Activated naive CD4-positive, alpha-beta T cell treated with anti-CD3 and anti-CD28 coated beads, Interleukin-2, amount 50 U/mL, for 72 hours (primary cell): ENCODE measurements at regions not wholly inside any gene's neighbourhood (a gene's known extent, or its start where the extent isn't known, plus 50 kb on each side); places are given as distances from the start of the nearest gene placed in this dataset.
"Not testable (repeated sequence)": the region's sequence is repeated elsewhere in the genome, so short reads cannot be mapped to it uniquely, and the experiment has no call there.

Experiments
- ATAC-seq, 2 donors: fragments of 150-1000 bp; cut with Tn5 transposase; 2 replicates each; pipeline ENCODE4 v1.10.0; 2021; ENCODE audit warnings: mild to moderate bottlenecking in 2 of 2, moderate library complexity in 2 of 2
- DNase-seq, 2 donors: peaks; one replicate each; pipeline ENCODE4 v3.0.0; 2021 to 2022; ENCODE audit warnings: low spot score in 2 of 2
- H3K27ac Mint-ChIP-seq, 2 donors: one replicate each; pipeline ENCODE4 v1.8.0; 2022; ENCODE audit warnings: mild to moderate bottlenecking in 2 of 2, mixed read lengths in 2 of 2
- H3K36me3 Mint-ChIP-seq, 2 donors: one replicate each; pipeline ENCODE4 v1.8.0; 2022; ENCODE audit warnings: mixed read lengths in 2 of 2
- H3K9me3 Mint-ChIP-seq, 2 donors: one replicate each; pipeline ENCODE4 v1.8.0; 2022; ENCODE audit warnings: mixed read lengths in 2 of 2

GRCh38 chr4:152185786-152186550, 349.9 kb downstream of the FBXW7 start:
- DNase-seq (no peak), ATAC-seq (no peak)
- peaks cover 3 to 8% of the 10 kb centered on the region in 2 donors for H3K9me3 Mint-ChIP-seq
- H3K27ac Mint-ChIP-seq: no peak overlapping the region
- H3K36me3 Mint-ChIP-seq: peaks cover 0 to 16% of the 10 kb centered on the region in 2 donors

- H3K27ac Mint-ChIP-seq: no peak overlapping the region
- peaks cover 0 to 16% of the 10 kb centered on the region in 2 donors for H3K36me3 Mint-ChIP-seq
- peaks cover 3 to 11% of the 10 kb centered on the region in 2 donors for H3K9me3 Mint-ChIP-seq
- DNase-seq: no peak
- ATAC-seq: no peak
These were observed 354.7 kb downstream of the FBXW7 start for GRCh38 chr4:152181150-152181549.

DNA sequence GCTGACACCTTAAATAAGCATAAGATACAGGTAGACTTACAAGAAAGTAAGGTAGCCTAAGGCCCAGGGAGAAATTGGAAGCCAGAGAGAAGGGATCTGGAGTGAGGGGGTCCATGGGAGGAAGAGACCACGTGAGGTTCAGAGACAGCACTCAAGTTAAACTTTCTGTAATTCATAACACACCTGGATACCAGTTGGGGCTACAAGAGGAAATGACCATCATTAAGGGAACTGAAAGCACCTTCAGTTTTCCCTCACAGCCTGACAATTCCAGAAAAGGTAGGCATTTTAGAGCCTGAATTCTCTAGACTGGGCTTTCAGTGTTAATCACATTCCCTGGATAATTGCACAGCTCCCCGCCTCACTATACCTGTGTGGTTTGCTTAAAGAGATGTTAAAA, 355.5 kb downstream of the FBXW7 start:
- DNase-seq (no peak), ATAC-seq (no peak)
- Mint-ChIP-seq H3K9me3 (peaks cover 3 to 8% of the 10 kb centered on the region in 2 donors), H3K27ac (peak overlapping the region in 1 of 2 donors; percentile 34), H3K36me3 (peaks cover 0 to 16% of the 10 kb centered on the region in 2 donors)

DNA sequence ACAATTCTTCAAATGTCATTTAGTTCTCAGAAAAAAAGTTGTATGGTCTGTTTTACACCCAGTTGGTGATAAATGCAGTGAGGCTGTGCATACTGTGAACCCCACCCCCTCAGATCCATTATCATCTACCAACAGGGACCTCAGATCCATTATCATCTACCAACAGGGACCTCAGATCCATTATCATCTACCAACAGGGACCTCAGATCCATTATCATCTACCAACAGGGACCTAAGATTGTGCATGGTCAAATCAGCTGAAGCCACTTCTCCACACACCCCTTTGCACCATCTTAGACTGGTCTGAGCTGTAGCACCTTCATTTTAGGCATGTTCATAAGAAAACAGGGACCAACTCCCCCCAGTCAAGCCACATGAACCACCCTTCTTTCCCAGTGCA, 358.4 kb downstream of the FBXW7 start:
- H3K36me3 Mint-ChIP-seq, H3K27ac Mint-ChIP-seq, ATAC-seq, H3K9me3 Mint-ChIP-seq, DNase-seq: not testable (repeated sequence)

DNA sequence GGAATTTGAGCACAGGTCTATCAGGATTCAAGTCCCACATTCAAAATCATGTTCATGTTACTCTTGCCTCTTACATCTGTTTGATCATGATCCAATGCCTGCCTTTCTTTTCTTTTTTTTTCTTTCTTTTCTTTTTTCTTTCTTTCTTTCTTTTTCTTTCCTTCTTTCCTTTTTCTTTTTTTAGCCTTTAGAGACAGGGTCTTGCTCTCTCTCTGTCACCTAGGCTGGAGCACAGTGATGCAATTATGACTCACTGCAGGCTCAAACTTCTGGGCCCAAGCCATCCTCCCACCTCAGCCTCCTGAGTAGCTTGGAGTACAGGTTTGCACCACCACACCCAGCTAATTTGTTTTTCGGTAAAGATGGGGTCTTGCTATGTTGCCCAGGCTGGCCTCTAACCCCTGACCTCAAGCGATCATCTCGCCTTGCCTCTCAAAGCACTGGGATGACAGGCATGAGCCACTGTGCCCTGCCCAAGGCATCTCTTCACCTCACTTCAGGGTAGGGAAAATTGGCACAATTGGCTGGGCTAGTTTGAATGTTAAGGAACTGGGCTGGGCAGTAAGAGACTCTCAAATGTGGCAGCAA, 359.2 kb downstream of the FBXW7 start:
- H3K9me3 Mint-ChIP-seq: peaks cover 0 to 5% of the 10 kb centered on the region in 2 donors
- DNase-seq (no peak), ATAC-seq (no peak)
- peak overlapping the region in 1 of 2 donors; percentile 22 for H3K27ac Mint-ChIP-seq
- no peaks in the 10 kb centered on the region for H3K36me3 Mint-ChIP-seq

- DNase-seq (no peak), ATAC-seq (no peak)
- Mint-ChIP-seq H3K27ac (no peak overlapping the region), H3K9me3 (peaks cover 0 to 5% of the 10 kb centered on the region in 2 donors), H3K36me3 (no peaks in the 10 kb centered on the region)
These were observed 360.3 kb downstream of the FBXW7 start for GRCh38 chr4:152175586-152175985.

DNA sequence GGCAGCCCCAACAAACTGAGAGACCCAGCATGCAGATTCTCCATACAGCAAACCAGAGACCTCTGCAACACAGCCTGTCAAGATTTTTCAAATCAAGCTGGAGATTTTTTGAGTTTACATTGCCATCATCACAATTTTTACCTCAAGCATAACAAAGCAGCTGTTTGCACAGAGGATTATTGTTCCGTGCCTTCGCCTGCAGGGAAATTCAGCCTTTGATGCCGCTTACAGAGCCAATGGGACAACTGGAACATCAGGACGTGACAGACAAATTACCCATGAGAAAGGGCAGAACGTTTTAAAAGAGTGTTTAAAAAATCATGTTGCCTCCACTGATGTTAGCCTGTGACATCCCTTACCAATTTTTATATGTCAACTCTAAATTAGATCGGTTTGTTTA, 363.7 kb downstream of the FBXW7 start:
- no peaks in the 10 kb centered on the region for H3K9me3 Mint-ChIP-seq
- DNase-seq (no peak), ATAC-seq (no peak)
- no peaks in the 10 kb centered on the region for H3K36me3 Mint-ChIP-seq
- no peak overlapping the region for H3K27ac Mint-ChIP-seq

GRCh38 chr4:152171556-152171955, 364.3 kb downstream of the FBXW7 start:
- DNase-seq (no peak), ATAC-seq (no peak)
- H3K27ac Mint-ChIP-seq: no peak overlapping the region
- H3K36me3 Mint-ChIP-seq: no peaks in the 10 kb centered on the region
- no peaks in the 10 kb centered on the region for H3K9me3 Mint-ChIP-seq

DNA sequence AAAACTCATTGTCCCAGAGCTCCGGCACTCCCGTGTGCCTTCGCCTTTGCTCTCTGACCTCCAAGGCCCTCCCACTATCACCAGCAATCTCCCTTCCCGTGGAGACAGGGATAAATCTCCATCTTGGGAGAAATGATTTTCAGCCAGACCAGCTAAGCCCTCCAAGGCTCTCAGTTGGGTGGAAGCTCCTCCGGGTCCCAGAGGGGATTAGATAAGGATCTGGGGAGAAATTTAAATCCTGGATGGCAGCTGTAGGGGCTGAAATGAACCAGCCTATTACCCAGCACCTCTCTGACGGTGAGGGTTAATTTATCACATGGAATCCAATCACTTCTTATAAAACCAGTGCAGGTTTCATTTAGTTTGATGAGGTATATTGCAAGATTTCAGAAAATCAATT, 366.2 kb downstream of the FBXW7 start:
- Mint-ChIP-seq H3K27ac (no peak overlapping the region), H3K36me3 (no peaks in the 10 kb centered on the region), H3K9me3 (no peaks in the 10 kb centered on the region)
- DNase-seq (no peak), ATAC-seq (no peak)

DNA sequence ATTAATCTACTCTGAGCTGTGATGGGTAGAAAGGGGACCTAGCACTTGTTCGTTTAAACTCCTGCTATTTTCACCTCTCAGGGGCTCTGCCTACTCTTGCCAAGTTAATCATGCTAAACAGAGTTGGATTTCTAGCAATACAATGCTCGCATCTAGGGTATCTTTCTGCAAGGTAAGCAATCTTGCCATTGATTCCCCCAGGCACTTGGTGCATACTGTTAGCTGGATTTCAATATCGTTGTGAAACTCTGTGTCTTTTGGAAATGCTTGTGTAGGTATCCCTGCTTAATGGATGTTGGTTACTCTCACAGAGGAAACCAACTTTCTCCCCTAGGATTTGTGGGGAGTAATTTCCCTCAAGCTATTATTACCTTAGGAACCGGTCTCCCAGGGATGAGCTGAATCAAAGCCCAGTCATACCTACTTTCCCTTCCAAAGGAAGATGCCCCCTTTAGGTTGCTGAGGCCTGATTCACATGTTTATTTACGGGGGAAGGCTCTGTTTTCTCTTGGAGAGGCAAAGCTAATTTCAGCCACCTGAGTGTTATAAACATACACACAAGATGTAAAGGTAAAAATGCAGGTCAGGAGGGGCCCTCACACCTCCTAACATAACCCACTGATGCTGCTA, 366.8 kb downstream of the FBXW7 start:
- Mint-ChIP-seq H3K27ac (no peak overlapping the region), H3K36me3 (peaks cover 0 to 4% of the 10 kb centered on the region in 2 donors), H3K9me3 (no peaks in the 10 kb centered on the region)
- no peak for ATAC-seq
- DNase-seq: no peak

GRCh38 chr4:152166567-152166966, 369.3 kb downstream of the FBXW7 start:
- Mint-ChIP-seq H3K27ac (no peak overlapping the region), H3K36me3 (peaks cover 0 to 4% of the 10 kb centered on the region in 2 donors), H3K9me3 (no peaks in the 10 kb centered on the region)
- DNase-seq (no peak), ATAC-seq (no peak)

DNA sequence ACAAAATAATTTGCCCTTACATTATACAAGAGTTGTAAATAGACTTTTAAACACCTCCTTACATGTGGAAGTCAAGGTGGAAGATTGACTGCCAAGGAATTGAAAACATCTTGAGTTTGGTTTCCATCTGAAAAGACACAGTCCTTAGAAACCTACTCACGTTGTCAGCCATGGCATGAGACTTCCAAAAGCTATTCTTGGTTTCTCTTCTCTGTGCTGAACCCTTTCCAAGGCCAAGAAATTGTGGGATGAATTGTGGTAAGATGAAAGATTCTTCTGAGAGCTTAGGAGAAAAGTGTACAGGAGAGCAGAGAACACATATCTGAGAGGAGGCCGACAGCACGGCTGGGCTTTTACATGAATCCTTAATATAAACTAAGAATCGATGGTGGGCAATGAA, 370.0 kb downstream of the FBXW7 start:
- no peak overlapping the region for H3K27ac Mint-ChIP-seq
- ATAC-seq (no peak), DNase-seq (no peak)
- H3K9me3 Mint-ChIP-seq: no peaks in the 10 kb centered on the region
- peaks cover 0 to 4% of the 10 kb centered on the region in 2 donors for H3K36me3 Mint-ChIP-seq

DNA sequence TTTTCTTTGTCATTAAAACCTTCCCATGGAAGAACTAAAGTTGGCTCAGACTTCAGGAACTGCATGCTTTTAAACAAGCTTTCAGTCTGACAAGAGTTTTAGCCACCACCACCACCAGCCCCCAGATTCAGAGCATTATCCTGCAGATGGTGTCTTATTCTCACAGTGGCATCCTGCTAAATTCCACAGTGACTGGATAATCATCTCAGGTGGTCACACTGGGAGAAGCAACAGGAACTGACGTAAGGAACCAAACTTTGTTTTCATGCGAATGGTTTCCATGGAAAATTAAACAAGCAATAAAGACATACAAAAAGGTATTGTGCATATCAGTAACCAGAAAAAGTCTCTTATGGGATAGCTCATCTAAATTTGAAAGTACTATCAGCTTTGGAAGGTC, 370.7 kb downstream of the FBXW7 start:
- no peak for DNase-seq
- H3K9me3 Mint-ChIP-seq: no peaks in the 10 kb centered on the region
- no peak overlapping the region for H3K27ac Mint-ChIP-seq
- peaks cover 0 to 4% of the 10 kb centered on the region in 2 donors for H3K36me3 Mint-ChIP-seq
- ATAC-seq: no peak

DNA sequence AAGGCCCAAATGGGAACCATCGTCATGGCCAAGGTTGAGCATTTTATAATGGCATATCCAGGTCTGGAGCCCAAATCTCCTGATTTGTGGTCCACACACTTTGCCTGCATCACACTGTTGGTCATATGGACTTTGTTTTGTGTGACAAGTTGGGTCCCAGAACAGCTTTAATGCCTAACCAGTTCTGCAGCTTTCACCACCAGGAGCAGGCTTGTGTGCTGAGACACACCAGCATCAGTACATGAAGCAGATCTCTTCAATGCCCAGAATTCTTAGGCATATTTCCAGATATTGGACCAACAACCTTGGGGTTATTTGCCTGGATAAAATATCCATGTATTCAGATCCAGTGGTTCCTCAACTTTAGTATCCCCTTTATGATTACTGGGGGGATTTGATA, 371.3 kb downstream of the FBXW7 start:
- Mint-ChIP-seq H3K9me3 (no peaks in the 10 kb centered on the region), H3K36me3 (peaks cover 0 to 4% of the 10 kb centered on the region in 2 donors), H3K27ac (peak overlapping the region in 1 of 2 donors; percentile 72)
- DNase-seq (no peak), ATAC-seq (no peak)

DNA sequence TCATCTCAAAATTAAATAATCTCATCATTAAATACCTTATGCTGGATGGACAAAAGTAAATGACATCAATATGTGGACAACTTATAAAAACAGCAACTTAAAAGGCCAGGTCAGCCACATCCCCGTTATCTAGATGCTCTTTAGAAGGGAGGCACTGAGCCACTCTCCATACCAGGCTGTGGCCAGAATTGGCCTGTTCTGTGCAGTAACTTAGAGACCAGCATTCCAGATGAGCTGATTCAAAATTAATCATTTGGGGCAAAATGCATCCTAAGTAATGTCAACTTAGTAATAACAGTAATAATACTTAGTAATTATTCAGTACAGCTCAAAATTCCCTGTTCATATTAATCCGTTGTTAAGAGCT, 373.6 kb downstream of the FBXW7 start:
- H3K36me3 Mint-ChIP-seq: peaks cover 0 to 4% of the 10 kb centered on the region in 2 donors
- no peak for ATAC-seq

GRCh38 chr4:152161676-152162330, 374.1 kb downstream of the FBXW7 start:
- H3K36me3 Mint-ChIP-seq: peaks cover 0 to 4% of the 10 kb centered on the region in 2 donors
- H3K9me3 Mint-ChIP-seq: no peaks in the 10 kb centered on the region
- ATAC-seq (no peak), DNase-seq (no peak)
- H3K27ac Mint-ChIP-seq: no peak overlapping the region

More for the DNA sequence above, 373.6 kb downstream of the FBXW7 start:
- no peak for DNase-seq
- Mint-ChIP-seq H3K9me3 (no peaks in the 10 kb centered on the region), H3K27ac (no peak overlapping the region)

DNA sequence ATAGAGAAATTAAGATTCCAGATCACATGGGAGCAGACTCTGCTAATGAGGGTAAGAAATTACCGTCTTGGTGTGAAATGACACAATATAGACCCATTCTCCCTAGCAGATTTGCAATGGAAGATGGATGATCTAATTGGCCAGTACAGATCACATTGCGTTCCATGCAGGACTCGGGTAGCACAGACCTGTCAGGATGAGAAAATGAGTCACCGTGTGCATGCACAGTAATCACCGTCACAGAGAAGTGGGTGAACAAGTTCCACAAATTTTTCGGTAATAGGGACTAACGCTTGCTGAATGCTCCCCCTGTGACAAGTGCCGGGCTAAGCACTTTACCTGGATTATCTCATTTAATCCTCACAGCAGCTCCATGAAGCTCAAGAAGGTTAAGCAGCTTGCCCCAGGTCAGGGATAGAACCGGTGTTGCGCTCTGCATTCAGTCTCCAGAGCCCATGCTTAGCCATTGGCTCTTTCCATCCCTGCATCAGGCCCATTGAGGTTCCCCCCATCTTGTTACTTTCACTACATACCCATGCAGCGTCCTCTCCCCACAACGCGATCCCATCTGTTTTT, 375.6 kb downstream of the FBXW7 start:
- Mint-ChIP-seq H3K27ac (no peak overlapping the region), H3K9me3 (no peaks in the 10 kb centered on the region), H3K36me3 (peaks cover 0 to 4% of the 10 kb centered on the region in 2 donors)
- no peak for DNase-seq
- ATAC-seq: no peak
